Ishikawa (cell line): ENCODE measurements at regions not wholly inside any gene's neighbourhood (a gene's known extent, or its start where the extent isn't known, plus 50 kb on each side); places are given as distances from the start of the nearest gene placed in this dataset.

ENCODE experiments used
- CEBPB ChIP-seq: IDR thresholded peaks from 2 replicates; pipeline ENCODE4 v1.6.1; 2012
- CREB1 ChIP-seq: IDR thresholded peaks from 2 replicates; pipeline ENCODE4 v1.6.1; 2012; ENCODE audit warnings: low read depth
- EGR1 ChIP-seq: IDR thresholded peaks from 2 replicates; pipeline ENCODE4 v1.6.1; 2012
- EP300 ChIP-seq: IDR thresholded peaks from 2 replicates; pipeline ENCODE4 v1.6.1; 2012; ENCODE audit warnings: borderline replicate concordance
- FOXM1 ChIP-seq: IDR thresholded peaks from 2 replicates; pipeline ENCODE4 v1.6.1; 2012; ENCODE audit warnings: low read depth, borderline replicate concordance
- MAX ChIP-seq: IDR thresholded peaks from 2 replicates; pipeline ENCODE4 v1.6.1; 2012
- NFIC ChIP-seq: IDR thresholded peaks from 2 replicates; pipeline ENCODE4 v1.6.1; 2012
- RAD21 ChIP-seq: IDR thresholded peaks from 2 replicates; pipeline ENCODE4 v1.6.1; 2012; ENCODE audit warnings: low read depth
- REST ChIP-seq: IDR thresholded peaks from 2 replicates; pipeline ENCODE4 v1.6.1; 2012; ENCODE audit warnings: low read depth, mild to moderate bottlenecking
- TAF1 ChIP-seq: IDR thresholded peaks from 2 replicates; pipeline ENCODE4 v1.6.1; 2012; ENCODE audit warnings: low read depth, mild to moderate bottlenecking
- TCF12 ChIP-seq: IDR thresholded peaks from 2 replicates; pipeline ENCODE4 v1.6.1; 2012; ENCODE audit warnings: low read depth
- TEAD4 ChIP-seq: IDR thresholded peaks from 2 replicates; pipeline ENCODE4 v1.6.1; 2012
- USF1 ChIP-seq: IDR thresholded peaks from 2 replicates; pipeline ENCODE4 v1.6.1; 2012
- YY1 ChIP-seq: IDR thresholded peaks from 2 replicates; pipeline ENCODE4 v1.6.1; 2012; ENCODE audit warnings: low read depth
- ZBTB7A ChIP-seq: IDR thresholded peaks from 2 replicates; pipeline ENCODE4 v1.6.1; 2012; ENCODE audit warnings: low read depth

- TF ChIP-seq NFIC, result no peak
- TF ChIP-seq MAX, result no peak
- TF ChIP-seq RAD21, result no peak
- no peak for TF ChIP-seq YY1
- no peak for TF ChIP-seq EP300
- TF ChIP-seq ZBTB7A, result no peak
- no peak for TF ChIP-seq TEAD4
- no peak for TF ChIP-seq CREB1
Observed at GRCh38 chr4:11843340-11843739, 414.6 kb upstream of the HS3ST1 start.

GRCh38 chr4:11842620-11843263 is 414.0 kb upstream of the HS3ST1 start:
- TF ChIP-seq TAF1 (no peak), CREB1 (no peak), FOXM1 (no peak), USF1 (no peak), TCF12 (no peak)

- TF ChIP-seq MAX (no peak), EP300 (no peak), FOXM1 (no peak), ZBTB7A (no peak), TCF12 (no peak), YY1 (no peak), CREB1 (no peak), TAF1 (no peak), RAD21 (no peak), NFIC (no peak), TEAD4 (no peak), REST (no peak), CEBPB (no peak), EGR1 (no peak), USF1 (no peak)
Observed at GRCh38 chr4:11839889-11840288, 411.2 kb upstream of the HS3ST1 start.

- TF ChIP-seq MAX, result no peak
- TF ChIP-seq ZBTB7A, result no peak
- TF ChIP-seq NFIC, result no peak
- TF ChIP-seq CREB1, result no peak
- no peak for TF ChIP-seq USF1
- no peak for TF ChIP-seq FOXM1
- no peak for TF ChIP-seq CEBPB
- no peak for TF ChIP-seq YY1
- TF ChIP-seq EP300, result no peak
- TF ChIP-seq TEAD4, result no peak
- TF ChIP-seq RAD21, result no peak
- TF ChIP-seq REST, result no peak
Observed at GRCh38 chr4:11831739-11832138, 403.0 kb upstream of the HS3ST1 start.

- TF ChIP-seq EP300 (no peak), TEAD4 (no peak), YY1 (no peak), USF1 (no peak), ZBTB7A (no peak), FOXM1 (no peak), NFIC (no peak), CREB1 (no peak), REST (no peak), TAF1 (no peak), RAD21 (no peak), EGR1 (no peak), TCF12 (no peak), CEBPB (no peak), MAX (no peak)
Observed at GRCh38 chr4:11824566-11824965, 395.9 kb upstream of the HS3ST1 start.
